ENCODE measurements at regions not wholly inside any gene's neighbourhood (a gene's known extent, or its start where the extent isn't known, plus 50 kb on each side); places are given as distances from the start of the nearest gene placed in this dataset.

GRCh38 chr2:16398486-16399043 lies 267.1 kb downstream of the CYRIA start:
- H3K9ac ChIP-seq (ENCODE audit: low read depth, low read length) = no peak overlapping the region
- H3K27ac ChIP-seq (ENCODE audit: low read depth, low read length) = no peak overlapping the region
- WGBS = 89% methylated on average over 2 of the region's 2 CpGs
- no peaks in the 10 kb centered on the region; the same call in 1 of the 2 replicates for H3K4me1 ChIP-seq (ENCODE audit: insufficient read depth, low read length)
- H3K27me3 ChIP-seq (ENCODE audit: insufficient read depth, low read length) = no peaks in the 10 kb centered on the region
- no peak overlapping the region for H3K4me3 ChIP-seq (ENCODE audit: low read length)
- no peaks in the 10 kb centered on the region for H3K36me3 ChIP-seq (ENCODE audit: insufficient read depth, low read length)
- H3K9me3 ChIP-seq (ENCODE audit: insufficient read depth, low read depth, low read length) = no peaks in the 10 kb centered on the region

GRCh38 chr2:16397681-16398475 lies 267.8 kb downstream of the CYRIA start:
- Histone ChIP-seq H3K27me3 (ENCODE audit: insufficient read depth, low read length) (no peaks in the 10 kb centered on the region), H3K27ac (ENCODE audit: low read depth, low read length) (no peak overlapping the region), H3K4me1 (ENCODE audit: insufficient read depth, low read length) (no peaks in the 10 kb centered on the region; the same call in 1 of the 2 replicates), H3K9ac (ENCODE audit: low read depth, low read length) (no peak overlapping the region), H3K4me3 (ENCODE audit: low read length) (no peak overlapping the region), H3K36me3 (ENCODE audit: insufficient read depth, low read length) (no peaks in the 10 kb centered on the region), H3K9me3 (ENCODE audit: insufficient read depth, low read depth, low read length) (no peaks in the 10 kb centered on the region)
- WGBS = 92% methylated on average over 6 of the region's 6 CpGs

GRCh38 chr2:16396986-16397385 lies 268.6 kb downstream of the CYRIA start:
- 88% methylated on average over 3 of the region's 3 CpGs for WGBS
- Histone ChIP-seq H3K4me3 (ENCODE audit: low read length) (no peak overlapping the region), H3K36me3 (ENCODE audit: insufficient read depth, low read length) (no peaks in the 10 kb centered on the region), H3K4me1 (ENCODE audit: insufficient read depth, low read length) (no peaks in the 10 kb centered on the region; the same call in 1 of the 2 replicates), H3K9me3 (ENCODE audit: insufficient read depth, low read depth, low read length) (no peaks in the 10 kb centered on the region), H3K27me3 (ENCODE audit: insufficient read depth, low read length) (no peaks in the 10 kb centered on the region), H3K27ac (ENCODE audit: low read depth, low read length) (no peak overlapping the region), H3K9ac (ENCODE audit: low read depth, low read length) (no peak overlapping the region)

- no peak overlapping the region for H3K4me3 ChIP-seq (ENCODE audit: low read length)
- 86% methylated on average over 10 of the region's 10 CpGs for WGBS
These were observed 269.5 kb downstream of the CYRIA start for GRCh38 chr2:16396171-16396570.

GRCh38 chr2:16395601-16396000 lies 270.0 kb downstream of the CYRIA start:
- Histone ChIP-seq H3K27ac (ENCODE audit: low read depth, low read length) (no peak overlapping the region), H3K9ac (ENCODE audit: low read depth, low read length) (no peak overlapping the region), H3K4me1 (ENCODE audit: insufficient read depth, low read length) (no peaks in the 10 kb centered on the region; the same call in 1 of the 2 replicates), H3K36me3 (ENCODE audit: insufficient read depth, low read length) (no peaks in the 10 kb centered on the region), H3K27me3 (ENCODE audit: insufficient read depth, low read length) (no peaks in the 10 kb centered on the region), H3K9me3 (ENCODE audit: insufficient read depth, low read depth, low read length) (no peaks in the 10 kb centered on the region), H3K4me3 (ENCODE audit: low read length) (no peak overlapping the region)
- WGBS = 94% methylated on average over 1 of the region's 1 CpG

More at GRCh38 chr2:16396171-16396570, 269.5 kb downstream of the CYRIA start:
- no peak overlapping the region for H3K9ac ChIP-seq (ENCODE audit: low read depth, low read length)
- no peaks in the 10 kb centered on the region for H3K9me3 ChIP-seq (ENCODE audit: insufficient read depth, low read depth, low read length)
- H3K36me3 ChIP-seq (ENCODE audit: insufficient read depth, low read length) = no peaks in the 10 kb centered on the region
- H3K4me1 ChIP-seq (ENCODE audit: insufficient read depth, low read length) = no peaks in the 10 kb centered on the region; the same call in 1 of the 2 replicates
- H3K27ac ChIP-seq (ENCODE audit: low read depth, low read length) = no peak overlapping the region
- H3K27me3 ChIP-seq (ENCODE audit: insufficient read depth, low read length) = no peaks in the 10 kb centered on the region

- Histone ChIP-seq H3K9me3 (ENCODE audit: insufficient read depth, low read depth, low read length) (no peaks in the 10 kb centered on the region), H3K4me1 (ENCODE audit: insufficient read depth, low read length) (no peaks in the 10 kb centered on the region; the same call in 1 of the 2 replicates), H3K9ac (ENCODE audit: low read depth, low read length) (no peak overlapping the region), H3K4me3 (ENCODE audit: low read length) (no peak overlapping the region), H3K27me3 (ENCODE audit: insufficient read depth, low read length) (no peaks in the 10 kb centered on the region), H3K27ac (ENCODE audit: low read depth, low read length) (no peak overlapping the region), H3K36me3 (ENCODE audit: insufficient read depth, low read length) (no peaks in the 10 kb centered on the region)
- WGBS = 54% methylated on average over 3 of the region's 3 CpGs
These were observed 270.6 kb downstream of the CYRIA start for GRCh38 chr2:16394986-16395550.

GRCh38 chr2:16394072-16394985 lies 271.3 kb downstream of the CYRIA start:
- Histone ChIP-seq H3K4me3 (ENCODE audit: low read length) (no peak overlapping the region), H3K9me3 (ENCODE audit: insufficient read depth, low read depth, low read length) (no peaks in the 10 kb centered on the region), H3K36me3 (ENCODE audit: insufficient read depth, low read length) (no peaks in the 10 kb centered on the region), H3K9ac (ENCODE audit: low read depth, low read length) (no peak overlapping the region), H3K27me3 (ENCODE audit: insufficient read depth, low read length) (no peaks in the 10 kb centered on the region), H3K27ac (ENCODE audit: low read depth, low read length) (no peak overlapping the region), H3K4me1 (ENCODE audit: insufficient read depth, low read length) (no peaks in the 10 kb centered on the region; the same call in 1 of the 2 replicates)
- 75% methylated on average over 14 of the region's 15 CpGs for WGBS

GRCh38 chr2:16393500-16394071 lies 272.0 kb downstream of the CYRIA start:
- Histone ChIP-seq H3K4me1 (ENCODE audit: insufficient read depth, low read length) (no peaks in the 10 kb centered on the region; the same call in 1 of the 2 replicates), H3K9ac (ENCODE audit: low read depth, low read length) (no peak overlapping the region), H3K27ac (ENCODE audit: low read depth, low read length) (no peak overlapping the region), H3K27me3 (ENCODE audit: insufficient read depth, low read length) (no peaks in the 10 kb centered on the region), H3K4me3 (ENCODE audit: low read length) (no peak overlapping the region), H3K9me3 (ENCODE audit: insufficient read depth, low read depth, low read length) (no peaks in the 10 kb centered on the region), H3K36me3 (ENCODE audit: insufficient read depth, low read length) (no peaks in the 10 kb centered on the region)
- WGBS = 83% methylated on average over 8 of the region's 8 CpGs

GRCh38 chr2:16392647-16393499 lies 272.8 kb downstream of the CYRIA start:
- 90% methylated on average over 14 of the region's 14 CpGs for WGBS
- Histone ChIP-seq H3K9me3 (ENCODE audit: insufficient read depth, low read depth, low read length) (no peaks in the 10 kb centered on the region), H3K36me3 (ENCODE audit: insufficient read depth, low read length) (no peaks in the 10 kb centered on the region), H3K9ac (ENCODE audit: low read depth, low read length) (no peak overlapping the region), H3K27me3 (ENCODE audit: insufficient read depth, low read length) (no peaks in the 10 kb centered on the region), H3K27ac (ENCODE audit: low read depth, low read length) (no peak overlapping the region), H3K4me1 (ENCODE audit: insufficient read depth, low read length) (no peaks in the 10 kb centered on the region; the same call in 1 of the 2 replicates), H3K4me3 (ENCODE audit: low read length) (no peak overlapping the region)

- 93% methylated on average over 5 of the region's 5 CpGs for WGBS
These were observed 273.6 kb downstream of the CYRIA start for GRCh38 chr2:16391986-16392385.

More at GRCh38 chr2:16391986-16392385, 273.6 kb downstream of the CYRIA start:
- H3K36me3 ChIP-seq (ENCODE audit: insufficient read depth, low read length) = no peaks in the 10 kb centered on the region
- no peak overlapping the region for H3K27ac ChIP-seq (ENCODE audit: low read depth, low read length)
- no peaks in the 10 kb centered on the region for H3K27me3 ChIP-seq (ENCODE audit: insufficient read depth, low read length)
- no peaks in the 10 kb centered on the region; the same call in 1 of the 2 replicates for H3K4me1 ChIP-seq (ENCODE audit: insufficient read depth, low read length)
- no peak overlapping the region for H3K4me3 ChIP-seq (ENCODE audit: low read length)
- H3K9me3 ChIP-seq (ENCODE audit: insufficient read depth, low read depth, low read length) = no peaks in the 10 kb centered on the region
- no peak overlapping the region for H3K9ac ChIP-seq (ENCODE audit: low read depth, low read length)
